HCT116 (cell line): ENCODE measurements at regions not wholly inside any gene's neighbourhood (a gene's known extent, or its start where the extent isn't known, plus 50 kb on each side); places are given as distances from the start of the nearest gene placed in this dataset.

Source experiments
- CTCF ChIP-seq, 3 experiments: fragments of 200-600 bp in 1 of 3; sonication (generic) in 1 of 3; IDR thresholded peaks in 2 of 3; conservative IDR thresholded peaks in 1 of 3; 2 replicates each; pipeline ENCODE4 v1.5.1; 2012 to 2017; ENCODE audit warnings: low read depth in 2 of 3, low read length in 2 of 3, antibody characterized with exemption in 1 of 3, borderline replicate concordance in 1 of 3, control low read depth in 1 of 3, mild to moderate bottlenecking in 1 of 3, mixed read lengths in 1 of 3, mixed run types in 1 of 3, moderate library complexity in 1 of 3; ENCODE audit not compliant: insufficient read depth in 1 of 3
- EZH2phosphoT487 ChIP-seq: fragments of 200-600 bp; IDR thresholded peaks from 2 replicates; pipeline ENCODE4 v1.6.1; 2018; ENCODE audit warnings: antibody characterized with exemption, borderline replicate concordance
- POLR2AphosphoS5 ChIP-seq: IDR thresholded peaks from 2 replicates; pipeline ENCODE4 v1.6.1; 2011; ENCODE audit warnings: mild to moderate bottlenecking, low read depth, low read length, moderate library complexity
- TF ChIP-seq, protein P1 (sequence below): IDR thresholded peaks from 2 replicates; pipeline ENCODE4 v1.6.1; 2012
- TF ChIP-seq, protein P2 (sequence below): IDR thresholded peaks from 2 replicates; pipeline ENCODE4 v1.6.1; 2012; ENCODE audit warnings: low read depth

GRCh38 chr15:68518046-68518445, 60.7 kb upstream of the CORO2B start:
- TF ChIP-seq, protein P1, sequence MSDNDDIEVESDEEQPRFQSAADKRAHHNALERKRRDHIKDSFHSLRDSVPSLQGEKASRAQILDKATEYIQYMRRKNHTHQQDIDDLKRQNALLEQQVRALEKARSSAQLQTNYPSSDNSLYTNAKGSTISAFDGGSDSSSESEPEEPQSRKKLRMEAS, result no peak
- TF ChIP-seq POLR2AphosphoS5 (no peak), EZH2phosphoT487 (no peak), CTCF (IDR thresholded peaks at IDR 0.05 in 2 of 3, conservative IDR thresholded peaks at IDR 0.05 in 1 of 3; ENCODE audit: borderline replicate concordance in 1 of 3, insufficient read depth in 1 of 3, low read depth in 2 of 3, low read length in 2 of 3) (no peak)
- TF ChIP-seq, protein P2, sequence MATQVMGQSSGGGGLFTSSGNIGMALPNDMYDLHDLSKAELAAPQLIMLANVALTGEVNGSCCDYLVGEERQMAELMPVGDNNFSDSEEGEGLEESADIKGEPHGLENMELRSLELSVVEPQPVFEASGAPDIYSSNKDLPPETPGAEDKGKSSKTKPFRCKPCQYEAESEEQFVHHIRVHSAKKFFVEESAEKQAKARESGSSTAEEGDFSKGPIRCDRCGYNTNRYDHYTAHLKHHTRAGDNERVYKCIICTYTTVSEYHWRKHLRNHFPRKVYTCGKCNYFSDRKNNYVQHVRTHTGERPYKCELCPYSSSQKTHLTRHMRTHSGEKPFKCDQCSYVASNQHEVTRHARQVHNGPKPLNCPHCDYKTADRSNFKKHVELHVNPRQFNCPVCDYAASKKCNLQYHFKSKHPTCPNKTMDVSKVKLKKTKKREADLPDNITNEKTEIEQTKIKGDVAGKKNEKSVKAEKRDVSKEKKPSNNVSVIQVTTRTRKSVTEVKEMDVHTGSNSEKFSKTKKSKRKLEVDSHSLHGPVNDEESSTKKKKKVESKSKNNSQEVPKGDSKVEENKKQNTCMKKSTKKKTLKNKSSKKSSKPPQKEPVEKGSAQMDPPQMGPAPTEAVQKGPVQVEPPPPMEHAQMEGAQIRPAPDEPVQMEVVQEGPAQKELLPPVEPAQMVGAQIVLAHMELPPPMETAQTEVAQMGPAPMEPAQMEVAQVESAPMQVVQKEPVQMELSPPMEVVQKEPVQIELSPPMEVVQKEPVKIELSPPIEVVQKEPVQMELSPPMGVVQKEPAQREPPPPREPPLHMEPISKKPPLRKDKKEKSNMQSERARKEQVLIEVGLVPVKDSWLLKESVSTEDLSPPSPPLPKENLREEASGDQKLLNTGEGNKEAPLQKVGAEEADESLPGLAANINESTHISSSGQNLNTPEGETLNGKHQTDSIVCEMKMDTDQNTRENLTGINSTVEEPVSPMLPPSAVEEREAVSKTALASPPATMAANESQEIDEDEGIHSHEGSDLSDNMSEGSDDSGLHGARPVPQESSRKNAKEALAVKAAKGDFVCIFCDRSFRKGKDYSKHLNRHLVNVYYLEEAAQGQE, result no peak
